Ishikawa (cell line): ENCODE measurements at regions not wholly inside any gene's neighbourhood (a gene's known extent, or its start where the extent isn't known, plus 50 kb on each side); places are given as distances from the start of the nearest gene placed in this dataset.

Source experiments
- CEBPB ChIP-seq: IDR thresholded peaks from 2 replicates; pipeline ENCODE4 v1.6.1; 2012
- CREB1 ChIP-seq: IDR thresholded peaks from 2 replicates; pipeline ENCODE4 v1.6.1; 2012; ENCODE audit warnings: low read depth
- EGR1 ChIP-seq: IDR thresholded peaks from 2 replicates; pipeline ENCODE4 v1.6.1; 2012
- EP300 ChIP-seq: IDR thresholded peaks from 2 replicates; pipeline ENCODE4 v1.6.1; 2012; ENCODE audit warnings: borderline replicate concordance
- FOXM1 ChIP-seq: IDR thresholded peaks from 2 replicates; pipeline ENCODE4 v1.6.1; 2012; ENCODE audit warnings: low read depth, borderline replicate concordance
- MAX ChIP-seq: IDR thresholded peaks from 2 replicates; pipeline ENCODE4 v1.6.1; 2012
- NFIC ChIP-seq: IDR thresholded peaks from 2 replicates; pipeline ENCODE4 v1.6.1; 2012
- RAD21 ChIP-seq: IDR thresholded peaks from 2 replicates; pipeline ENCODE4 v1.6.1; 2012; ENCODE audit warnings: low read depth
- REST ChIP-seq: IDR thresholded peaks from 2 replicates; pipeline ENCODE4 v1.6.1; 2012; ENCODE audit warnings: low read depth, mild to moderate bottlenecking
- TAF1 ChIP-seq: IDR thresholded peaks from 2 replicates; pipeline ENCODE4 v1.6.1; 2012; ENCODE audit warnings: low read depth, mild to moderate bottlenecking
- TCF12 ChIP-seq: IDR thresholded peaks from 2 replicates; pipeline ENCODE4 v1.6.1; 2012; ENCODE audit warnings: low read depth
- TEAD4 ChIP-seq: IDR thresholded peaks from 2 replicates; pipeline ENCODE4 v1.6.1; 2012
- USF1 ChIP-seq: IDR thresholded peaks from 2 replicates; pipeline ENCODE4 v1.6.1; 2012
- YY1 ChIP-seq: IDR thresholded peaks from 2 replicates; pipeline ENCODE4 v1.6.1; 2012; ENCODE audit warnings: low read depth
- ZBTB7A ChIP-seq: IDR thresholded peaks from 2 replicates; pipeline ENCODE4 v1.6.1; 2012; ENCODE audit warnings: low read depth

GRCh38 chr10:33126742-33127141 is 168.7 kb upstream of the ITGB1 start:
- no peak for TF ChIP-seq EGR1
- no peak for TF ChIP-seq CEBPB
- TF ChIP-seq REST: no peak
- no peak for TF ChIP-seq TEAD4
- no peak for TF ChIP-seq ZBTB7A
- no peak for TF ChIP-seq TAF1
- no peak for TF ChIP-seq CREB1
- no peak for TF ChIP-seq TCF12
- no peak for TF ChIP-seq FOXM1
- no peak for TF ChIP-seq YY1
- no peak for TF ChIP-seq NFIC
- TF ChIP-seq MAX: no peak
- TF ChIP-seq RAD21: no peak
- TF ChIP-seq USF1: no peak
- no peak for TF ChIP-seq EP300

GRCh38 chr10:33125522-33126517 is 167.8 kb upstream of the ITGB1 start:
- TF ChIP-seq YY1 (no peak), MAX (no peak), CREB1 (no peak), FOXM1 (no peak), TEAD4 (no peak), ZBTB7A (no peak), EP300 (no peak), CEBPB (no peak), USF1 (no peak)

DNA sequence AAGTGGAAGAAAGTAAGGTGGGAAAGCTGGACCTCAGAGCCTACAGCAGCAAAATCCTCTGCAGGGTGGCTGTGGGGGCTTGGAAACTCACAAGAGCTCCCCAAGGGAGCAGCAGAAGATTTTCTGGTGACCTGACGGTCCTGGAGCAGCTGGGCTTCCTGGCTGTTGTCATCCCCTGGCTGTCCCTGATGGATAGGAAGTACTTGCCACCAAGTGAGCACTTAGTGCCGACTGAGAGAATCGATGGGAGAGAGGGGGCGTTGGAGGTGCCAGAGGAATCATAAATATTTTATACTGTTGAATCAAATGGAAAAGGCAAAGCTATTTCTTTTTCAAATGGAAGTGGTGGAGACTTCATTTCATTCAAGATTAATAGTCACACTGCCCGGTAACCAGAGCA is 167.1 kb upstream of the ITGB1 start:
- TF ChIP-seq RAD21 (no peak), FOXM1 (no peak), TAF1 (no peak), YY1 (no peak), USF1 (no peak), ZBTB7A (no peak)

DNA sequence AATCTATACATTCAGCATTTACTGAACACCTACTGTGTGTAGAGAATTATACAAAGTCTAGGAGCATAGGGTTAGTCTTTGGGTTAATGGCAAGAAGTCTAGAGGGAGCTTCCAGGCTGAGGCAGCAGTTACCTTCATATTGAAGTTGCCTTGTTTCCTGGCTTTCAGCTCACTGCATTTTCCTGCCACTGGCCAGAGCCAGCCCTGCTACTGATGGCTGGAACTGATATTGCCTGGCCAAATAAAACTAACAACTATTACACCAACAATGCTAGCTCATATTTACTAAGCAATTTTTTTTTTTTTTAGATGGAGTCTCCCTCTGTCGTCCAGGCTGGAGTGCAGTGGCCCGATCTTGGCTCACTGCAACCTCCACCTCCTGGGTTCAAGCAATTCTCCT is 165.7 kb upstream of the ITGB1 start:
- no peak for TF ChIP-seq CEBPB
- TF ChIP-seq CREB1: no peak
- no peak for TF ChIP-seq FOXM1
- no peak for TF ChIP-seq TAF1
- TF ChIP-seq NFIC: no peak
- TF ChIP-seq RAD21: no peak
- no peak for TF ChIP-seq EP300
- no peak for TF ChIP-seq TCF12
- no peak for TF ChIP-seq EGR1
- TF ChIP-seq YY1: no peak
- no peak for TF ChIP-seq TEAD4

GRCh38 chr10:33122014-33122809 is 164.2 kb upstream of the ITGB1 start:
- TF ChIP-seq FOXM1 (no peak), CREB1 (no peak), MAX (no peak), ZBTB7A (no peak), REST (no peak), TCF12 (no peak), RAD21 (no peak), USF1 (no peak), YY1 (no peak), TAF1 (no peak), TEAD4 (no peak), NFIC (no peak), CEBPB (no peak), EP300 (no peak), EGR1 (no peak)
